Naive thymus-derived CD8-positive, alpha-beta T cell (primary cell): ENCODE measurements at regions not wholly inside any gene's neighbourhood (a gene's known extent, or its start where the extent isn't known, plus 50 kb on each side); places are given as distances from the start of the nearest gene placed in this dataset.
"Not testable (repeated sequence)": the region's sequence is repeated elsewhere in the genome, so short reads cannot be mapped to it uniquely, and the experiment has no call there.

Experiments
- ATAC-seq, 2 donors: fragments of 150-1000 bp; cut with Tn5 transposase in 1 of 2; sonication (Bioruptor Pico), chemical (Tn5 transposase) in 1 of 2; 1 replicate in 1 of 2; 2 replicates in 1 of 2; pipeline ENCODE4 v1.10.0; 2021; ENCODE audit warnings: mild to moderate bottlenecking in 2 of 2, moderate library complexity in 2 of 2
- POLR2A ChIA-PET: fragments of 350-600 bp; sonication (Branson Sonifier 250); formaldehyde crosslinking; loops from one replicate; lab custom pipeline; 2021; ENCODE audit warnings: antibody characterized with exemption; lab: Charles Lee
- DNase-seq, 10 donors: peaks; one replicate each; pipeline versions ENCODE4 v3.0.0 to v3.0.0-alpha.2; 2020 to 2022
- H3K27ac Mint-ChIP-seq, 10 donors: one replicate each; pipeline ENCODE4 v1.8.0; 2020 to 2022; ENCODE audit warnings: mild to moderate bottlenecking in 10 of 10, mixed read lengths in 10 of 10, moderate library complexity in 4 of 10, inconsistent platforms in 1 of 10
- H3K27me3 Mint-ChIP-seq, 5 donors: one replicate each; pipeline ENCODE4 v1.8.0; 2021 to 2022; ENCODE audit warnings: mixed read lengths in 5 of 5
- H3K36me3 Mint-ChIP-seq, 3 donors: one replicate each; pipeline ENCODE4 v1.8.0; 2020 to 2022; ENCODE audit warnings: mixed read lengths in 3 of 3, mild to moderate bottlenecking in 2 of 3, inconsistent platforms in 1 of 3
- H3K4me1 Mint-ChIP-seq, 4 donors: one replicate each; pipeline ENCODE4 v1.8.0; 2021 to 2022; ENCODE audit warnings: mixed read lengths in 4 of 4
- H3K4me3 Mint-ChIP-seq, 10 donors: one replicate each; pipeline ENCODE4 v1.8.0; 2020 to 2022; ENCODE audit warnings: mild to moderate bottlenecking in 10 of 10, mixed read lengths in 10 of 10, moderate library complexity in 6 of 10, inconsistent platforms in 1 of 10
- H3K9me3 Mint-ChIP-seq, 9 donors: one replicate each; pipeline ENCODE4 v1.8.0; 2020 to 2022; ENCODE audit warnings: mixed read lengths in 9 of 9, mild to moderate bottlenecking in 3 of 9, inconsistent platforms in 1 of 9, moderate library complexity in 1 of 9

- Mint-ChIP-seq H3K4me1 (no peaks in the 10 kb centered on the region), H3K4me3 (no peak overlapping the region), H3K27me3 (peaks cover 0 to 5% (median 1%) of the 10 kb centered on the region in 5 donors), H3K36me3 (no peaks in the 10 kb centered on the region), H3K27ac (no peak overlapping the region), H3K9me3 (peaks cover 0 to 11% (median 4%) of the 10 kb centered on the region in 9 donors)
- POLR2A ChIA-PET: no interaction called here
- DNase-seq: no peak
- no peak for ATAC-seq
These were observed 238.8 kb downstream of the USP46 start for GRCh38 chr4:52420330-52420729.

- H3K4me1 Mint-ChIP-seq: no peaks in the 10 kb centered on the region
- DNase-seq (no peak), ATAC-seq (no peak)
- POLR2A ChIA-PET: no interaction called here
- H3K9me3 Mint-ChIP-seq: peaks cover 0 to 11% (median 4%) of the 10 kb centered on the region in 9 donors
- H3K27ac Mint-ChIP-seq: no peak overlapping the region
- peaks cover 0 to 5% (median 1%) of the 10 kb centered on the region in 5 donors for H3K27me3 Mint-ChIP-seq
- no peak overlapping the region for H3K4me3 Mint-ChIP-seq
- H3K36me3 Mint-ChIP-seq: no peaks in the 10 kb centered on the region
These were observed 237.3 kb downstream of the USP46 start for GRCh38 chr4:52421811-52422213.

- Mint-ChIP-seq H3K27ac (no peak overlapping the region), H3K36me3 (no peaks in the 10 kb centered on the region), H3K4me3 (no peak overlapping the region), H3K4me1 (no peaks in the 10 kb centered on the region), H3K9me3 (peaks cover 0 to 8% (median 2%) of the 10 kb centered on the region in 9 donors), H3K27me3 (peaks cover 0 to 5% (median 1%) of the 10 kb centered on the region in 5 donors)
- no peak for DNase-seq
- POLR2A ChIA-PET: no interaction called here
- ATAC-seq: no peak
These were observed 235.1 kb downstream of the USP46 start for GRCh38 chr4:52423967-52424366.

GRCh38 chr4:52425751-52426326 is 233.3 kb downstream of the USP46 start:
- POLR2A ChIA-PET: no interaction called here
- DNase-seq: no peak
- Mint-ChIP-seq H3K27me3 (peaks cover 0 to 9% (median 2%) of the 10 kb centered on the region in 5 donors), H3K36me3 (no peaks in the 10 kb centered on the region), H3K4me3 (no peak overlapping the region), H3K9me3 (peaks cover 0 to 7% (median 0%) of the 10 kb centered on the region in 9 donors), H3K4me1 (no peaks in the 10 kb centered on the region), H3K27ac (no peak overlapping the region)
- no peak for ATAC-seq

GRCh38 chr4:52431410-52431809 is 227.7 kb downstream of the USP46 start:
- H3K27ac Mint-ChIP-seq: no peak overlapping the region
- no peaks in the 10 kb centered on the region for H3K9me3 Mint-ChIP-seq
- H3K27me3 Mint-ChIP-seq: peaks cover 0 to 11% (median 3%) of the 10 kb centered on the region in 5 donors
- H3K36me3 Mint-ChIP-seq: no peaks in the 10 kb centered on the region
- POLR2A ChIA-PET: no interaction called here
- ATAC-seq (no peak), DNase-seq (no peak)
- no peaks in the 10 kb centered on the region for H3K4me1 Mint-ChIP-seq
- no peak overlapping the region for H3K4me3 Mint-ChIP-seq

- POLR2A ChIA-PET: no interaction called here
- Mint-ChIP-seq H3K9me3 (no peaks in the 10 kb centered on the region), H3K27me3 (peaks cover 0 to 16% (median 3%) of the 10 kb centered on the region in 5 donors), H3K4me3 (no peak overlapping the region), H3K36me3 (no peaks in the 10 kb centered on the region), H3K27ac (no peak overlapping the region), H3K4me1 (no peaks in the 10 kb centered on the region)
- DNase-seq (no peak), ATAC-seq (no peak)
These were observed 227.2 kb downstream of the USP46 start for GRCh38 chr4:52431869-52432268.

- peaks cover 0 to 15% (median 5%) of the 10 kb centered on the region in 9 donors for H3K9me3 Mint-ChIP-seq
- H3K4me1 Mint-ChIP-seq, H3K36me3 Mint-ChIP-seq, DNase-seq, H3K4me3 Mint-ChIP-seq, POLR2A ChIA-PET, ATAC-seq: not testable (repeated sequence)
- peak overlapping the region in 1 of 10 donors; percentile 69 for H3K27ac Mint-ChIP-seq
- peaks cover 3 to 16% (median 4%) of the 10 kb centered on the region in 5 donors for H3K27me3 Mint-ChIP-seq
These were observed 216.6 kb downstream of the USP46 start for GRCh38 chr4:52442524-52442923.

GRCh38 chr4:52472444-52472843 is 186.7 kb downstream of the USP46 start:
- ATAC-seq (no peak), DNase-seq (no peak)
- H3K4me1 Mint-ChIP-seq: no peaks in the 10 kb centered on the region
- H3K36me3 Mint-ChIP-seq: no peaks in the 10 kb centered on the region
- POLR2A ChIA-PET: no interaction called here
- H3K27me3 Mint-ChIP-seq: peaks cover 2 to 26% (median 4%) of the 10 kb centered on the region in 5 donors
- H3K27ac Mint-ChIP-seq: no peak overlapping the region
- H3K4me3 Mint-ChIP-seq: no peak overlapping the region
- H3K9me3 Mint-ChIP-seq: peaks cover 0 to 7% (median 2%) of the 10 kb centered on the region in 9 donors

- Mint-ChIP-seq H3K36me3 (no peaks in the 10 kb centered on the region), H3K9me3 (peaks cover 0 to 4% (median 0%) of the 10 kb centered on the region in 9 donors), H3K4me3 (no peak overlapping the region), H3K27ac (no peak overlapping the region), H3K4me1 (no peaks in the 10 kb centered on the region), H3K27me3 (peaks cover 2 to 16% (median 4%) of the 10 kb centered on the region in 5 donors)
- ATAC-seq: no peak
- POLR2A ChIA-PET: no interaction called here
- DNase-seq: no peak
These were observed 181.8 kb downstream of the USP46 start for GRCh38 chr4:52477191-52477780.

GRCh38 chr4:52483186-52483890 is 175.8 kb downstream of the USP46 start:
- no peak for ATAC-seq
- no peaks in the 10 kb centered on the region for H3K36me3 Mint-ChIP-seq

GRCh38 chr4:52507774-52508173 is 151.3 kb downstream of the USP46 start:
- POLR2A ChIA-PET: no interaction called here
- Mint-ChIP-seq H3K9me3 (peaks cover 0 to 4% (median 0%) of the 10 kb centered on the region in 9 donors), H3K4me3 (no peak overlapping the region), H3K4me1 (no peaks in the 10 kb centered on the region), H3K27me3 (peaks cover 8 to 29% (median 12%) of the 10 kb centered on the region in 5 donors), H3K36me3 (no peaks in the 10 kb centered on the region), H3K27ac (no peak overlapping the region)
- DNase-seq (no peak), ATAC-seq (no peak)

More at GRCh38 chr4:52483186-52483890, 175.8 kb downstream of the USP46 start:
- H3K4me1 Mint-ChIP-seq: no peaks in the 10 kb centered on the region
- no peak for DNase-seq
- POLR2A ChIA-PET: no interaction called here
- H3K9me3 Mint-ChIP-seq: peaks cover 0 to 7% (median 0%) of the 10 kb centered on the region in 9 donors
- H3K4me3 Mint-ChIP-seq: no peak overlapping the region
- H3K27me3 Mint-ChIP-seq: peaks cover 16 to 36% (median 22%) of the 10 kb centered on the region in 5 donors
- H3K27ac Mint-ChIP-seq: no peak overlapping the region

GRCh38 chr4:52510939-52511565 is 148.0 kb downstream of the USP46 start:
- peaks cover 0 to 4% (median 0%) of the 10 kb centered on the region in 3 donors for H3K36me3 Mint-ChIP-seq
- H3K4me3 Mint-ChIP-seq: no peak overlapping the region
- POLR2A ChIA-PET: no interaction called here
- DNase-seq (no peak), ATAC-seq (no peak)
- H3K9me3 Mint-ChIP-seq: peaks cover 0 to 8% (median 5%) of the 10 kb centered on the region in 9 donors
- H3K4me1 Mint-ChIP-seq: no peaks in the 10 kb centered on the region
- H3K27ac Mint-ChIP-seq: no peak overlapping the region
- H3K27me3 Mint-ChIP-seq: peaks cover 3 to 21% (median 11%) of the 10 kb centered on the region in 5 donors

- peaks cover 3 to 14% (median 10%) of the 10 kb centered on the region in 5 donors for H3K27me3 Mint-ChIP-seq
- ATAC-seq (no peak), DNase-seq (no peak)
- peaks cover 0 to 5% (median 0%) of the 10 kb centered on the region in 3 donors for H3K36me3 Mint-ChIP-seq
- POLR2A ChIA-PET: no interaction called here
- no peak overlapping the region for H3K4me3 Mint-ChIP-seq
- no peak overlapping the region for H3K27ac Mint-ChIP-seq
- no peaks in the 10 kb centered on the region for H3K4me1 Mint-ChIP-seq
- H3K9me3 Mint-ChIP-seq: peaks cover 0 to 11% (median 5%) of the 10 kb centered on the region in 9 donors
These were observed 147.3 kb downstream of the USP46 start for GRCh38 chr4:52511825-52512224.
